Vagina (tissue), 2 donors: ENCODE measurements at regions not wholly inside any gene's neighbourhood (a gene's known extent, or its start where the extent isn't known, plus 50 kb on each side); places are given as distances from the start of the nearest gene placed in this dataset.

Experiments used
- POLR2A ChIP-seq, 2 donors: fragments of 450-650 bp; IDR thresholded peaks; one replicate each; pipeline ENCODE4 v1.6.1; 2017; ENCODE audit warnings: antibody characterized with exemption in 2 of 2, mild to moderate bottlenecking in 2 of 2, moderate library complexity in 2 of 2
- TF ChIP-seq, protein P1 (sequence below), 3 experiments: fragments of 450-650 bp in 2 of 3; fragments of 200-600 bp in 1 of 3; sonication (generic) in 1 of 3; IDR thresholded peaks; one replicate each; pipeline ENCODE4 v1.5.1; 2017 to 2019; ENCODE audit warnings: antibody characterized with exemption in 3 of 3, mild to moderate bottlenecking in 2 of 3, moderate library complexity in 2 of 3

- TF ChIP-seq, protein P1, sequence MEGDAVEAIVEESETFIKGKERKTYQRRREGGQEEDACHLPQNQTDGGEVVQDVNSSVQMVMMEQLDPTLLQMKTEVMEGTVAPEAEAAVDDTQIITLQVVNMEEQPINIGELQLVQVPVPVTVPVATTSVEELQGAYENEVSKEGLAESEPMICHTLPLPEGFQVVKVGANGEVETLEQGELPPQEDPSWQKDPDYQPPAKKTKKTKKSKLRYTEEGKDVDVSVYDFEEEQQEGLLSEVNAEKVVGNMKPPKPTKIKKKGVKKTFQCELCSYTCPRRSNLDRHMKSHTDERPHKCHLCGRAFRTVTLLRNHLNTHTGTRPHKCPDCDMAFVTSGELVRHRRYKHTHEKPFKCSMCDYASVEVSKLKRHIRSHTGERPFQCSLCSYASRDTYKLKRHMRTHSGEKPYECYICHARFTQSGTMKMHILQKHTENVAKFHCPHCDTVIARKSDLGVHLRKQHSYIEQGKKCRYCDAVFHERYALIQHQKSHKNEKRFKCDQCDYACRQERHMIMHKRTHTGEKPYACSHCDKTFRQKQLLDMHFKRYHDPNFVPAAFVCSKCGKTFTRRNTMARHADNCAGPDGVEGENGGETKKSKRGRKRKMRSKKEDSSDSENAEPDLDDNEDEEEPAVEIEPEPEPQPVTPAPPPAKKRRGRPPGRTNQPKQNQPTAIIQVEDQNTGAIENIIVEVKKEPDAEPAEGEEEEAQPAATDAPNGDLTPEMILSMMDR (IDR thresholded peaks at IDR 0.05): no peak
- no peak for TF ChIP-seq POLR2A (IDR thresholded peaks at IDR 0.05)
Measured at GRCh38 chr4:108483079-108483478, 137.3 kb upstream of the RPL34 start.
